NCI-H1092 (cell line): ENCODE measurements at regions not wholly inside any gene's neighbourhood (a gene's known extent, or its start where the extent isn't known, plus 50 kb on each side); places are given as distances from the start of the nearest gene placed in this dataset.

ENCODE experiments used
- DNase-seq: peaks from one replicate; lab custom pipeline; 2025; lab: John Stamatoyannopoulos, UW

DNA sequence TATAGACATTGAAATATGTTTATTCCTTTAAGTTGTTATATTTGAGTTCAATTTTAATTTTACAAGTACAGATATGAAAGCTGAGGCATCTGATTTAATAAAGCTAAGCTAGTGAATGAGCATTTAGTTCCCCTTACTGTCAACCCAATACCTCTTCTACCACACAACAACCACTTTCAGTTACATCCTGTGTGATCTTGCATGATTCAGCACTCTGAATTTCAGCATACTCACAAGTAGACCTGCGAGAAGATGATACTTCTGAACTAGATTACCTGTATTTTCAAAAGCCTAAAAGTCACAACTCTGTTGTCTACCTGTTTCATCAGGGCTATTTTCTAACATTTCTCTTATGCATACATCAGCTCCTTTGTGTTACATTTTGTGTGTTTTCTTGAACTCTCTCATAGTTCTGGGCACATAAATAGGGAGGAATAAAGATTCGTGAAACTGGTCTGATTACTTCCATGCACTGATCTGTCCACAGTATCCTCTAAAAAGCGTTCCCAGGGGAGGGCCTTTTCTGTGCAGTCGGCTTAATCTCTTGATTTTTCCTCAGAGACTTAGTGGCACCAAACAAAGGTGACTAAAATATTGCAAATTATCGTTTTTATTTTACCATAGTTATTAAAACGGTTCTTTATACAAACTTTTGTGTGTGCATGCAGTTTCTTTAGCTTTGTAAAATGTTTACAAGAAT lies 2025.5 kb upstream of the NUDT12 start:
- DNase-seq: no peak

DNA sequence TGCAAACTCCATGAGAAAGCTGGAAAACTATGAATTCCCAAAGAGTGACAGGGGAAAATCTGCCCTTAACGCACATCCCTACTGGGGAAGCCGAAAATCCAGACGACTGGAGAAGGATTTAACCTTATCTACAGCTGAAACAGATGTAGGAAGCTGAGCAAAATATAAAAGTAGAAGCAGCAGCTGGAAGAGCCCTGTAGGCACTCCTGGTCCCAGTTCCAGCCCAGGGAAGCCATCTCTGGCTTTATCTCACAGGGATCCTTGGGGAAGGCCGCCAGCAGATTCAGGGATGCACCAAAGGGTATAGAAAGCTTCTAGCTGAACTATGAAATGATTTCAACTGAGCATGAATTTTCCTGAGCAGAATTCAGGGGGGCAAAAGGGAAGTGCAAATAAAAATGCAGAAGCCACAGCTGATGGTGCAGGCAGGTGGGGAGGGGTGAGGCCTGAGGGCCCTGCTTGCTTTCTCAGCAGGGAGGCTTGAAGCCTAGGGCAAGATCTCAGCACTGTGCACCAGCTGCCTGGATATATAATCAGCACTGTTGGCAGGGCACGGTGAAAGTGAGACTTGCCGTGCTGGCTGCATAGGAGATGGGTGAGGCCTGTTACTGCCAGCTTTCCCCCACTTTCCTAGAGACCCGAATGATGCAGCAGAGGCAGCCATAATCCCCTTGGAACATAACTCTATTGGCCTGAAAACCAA lies 2019.5 kb upstream of the NUDT12 start:
- DNase-seq: no peak

DNA sequence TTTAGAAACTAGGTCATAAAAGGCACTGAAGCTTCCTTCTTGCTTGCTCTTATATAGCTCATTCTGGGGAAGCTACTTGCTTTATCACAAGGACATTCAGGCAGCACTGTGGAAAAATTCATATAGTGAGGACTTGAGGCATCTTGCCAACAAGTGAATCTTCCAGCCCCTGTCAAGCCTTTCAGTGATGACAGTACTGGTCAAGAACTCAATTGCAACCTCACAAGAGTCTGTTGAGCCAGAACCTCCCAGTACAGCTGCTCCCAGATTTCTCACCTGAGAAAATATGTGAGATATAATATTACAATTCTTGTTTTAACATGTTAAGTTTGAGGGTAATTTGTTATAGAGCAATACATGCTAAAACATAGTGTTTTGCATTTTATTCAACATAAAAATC lies 2011.0 kb upstream of the NUDT12 start:
- DNase-seq: no peak

DNA sequence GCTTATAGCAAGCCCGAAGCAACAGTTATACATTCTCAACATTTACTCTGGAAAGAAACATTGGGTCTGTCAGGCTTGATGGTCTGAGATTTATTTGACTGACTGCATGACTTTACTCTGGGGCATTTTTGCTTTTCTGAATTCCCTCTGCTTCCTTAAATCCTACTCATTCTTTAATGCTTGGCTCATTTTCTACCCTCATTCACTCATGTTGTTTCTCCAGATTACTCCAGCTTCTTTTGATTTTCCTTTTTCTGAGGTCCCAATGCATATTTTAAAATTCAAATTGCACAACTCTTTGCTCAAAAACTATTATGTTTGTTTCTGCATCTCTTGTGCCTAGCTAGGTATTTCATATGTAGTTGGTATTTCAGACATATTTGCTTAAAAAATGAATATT lies 2002.9 kb upstream of the NUDT12 start:
- no peak for DNase-seq

DNA sequence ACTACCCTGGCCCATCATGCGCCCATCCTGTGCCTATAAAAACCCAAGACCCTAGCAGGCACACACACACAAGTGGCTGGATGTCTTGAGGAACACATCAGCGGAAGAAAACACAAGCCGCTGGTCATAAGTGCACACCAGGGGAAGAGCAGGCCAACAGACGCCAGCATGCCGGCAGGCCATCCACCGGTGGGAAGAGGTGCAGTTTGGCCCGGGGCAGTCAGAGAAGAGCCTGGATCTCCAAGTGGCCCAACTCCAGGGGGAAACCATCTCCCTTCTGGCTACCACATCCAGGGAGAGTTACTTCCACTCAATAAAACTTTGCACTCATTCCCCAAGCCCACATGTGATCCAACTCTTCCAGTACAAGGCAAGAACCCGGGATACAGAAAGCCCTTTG lies 2001.3 kb upstream of the NUDT12 start:
- no peak for DNase-seq

DNA sequence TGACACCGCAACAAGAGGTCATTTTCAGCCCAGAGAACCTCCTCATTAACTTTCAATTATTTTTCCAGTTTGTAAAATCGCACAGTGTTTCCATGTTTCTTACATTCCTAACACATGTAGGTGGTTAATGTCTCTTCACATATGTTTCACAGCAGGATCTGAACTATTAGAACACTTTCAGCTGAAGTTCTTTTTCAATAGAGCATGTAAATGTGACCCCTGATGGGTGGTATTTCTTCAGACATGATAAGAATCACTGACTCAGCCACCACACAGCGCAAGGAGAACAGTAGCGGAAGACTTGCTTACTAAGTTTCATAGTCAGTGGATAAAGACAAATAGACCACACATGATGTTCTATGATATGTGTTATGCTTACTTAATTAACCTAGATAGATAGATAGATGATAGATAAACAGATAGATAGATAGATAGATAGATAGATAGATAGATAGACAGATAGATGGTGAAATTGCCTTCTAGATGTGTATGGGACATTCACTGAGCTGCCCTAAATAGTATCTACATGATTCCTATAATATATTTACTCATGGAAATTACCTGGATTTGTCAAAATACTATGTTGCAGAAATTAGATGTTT lies 1992.1 kb upstream of the NUDT12 start:
- no peak for DNase-seq

DNA sequence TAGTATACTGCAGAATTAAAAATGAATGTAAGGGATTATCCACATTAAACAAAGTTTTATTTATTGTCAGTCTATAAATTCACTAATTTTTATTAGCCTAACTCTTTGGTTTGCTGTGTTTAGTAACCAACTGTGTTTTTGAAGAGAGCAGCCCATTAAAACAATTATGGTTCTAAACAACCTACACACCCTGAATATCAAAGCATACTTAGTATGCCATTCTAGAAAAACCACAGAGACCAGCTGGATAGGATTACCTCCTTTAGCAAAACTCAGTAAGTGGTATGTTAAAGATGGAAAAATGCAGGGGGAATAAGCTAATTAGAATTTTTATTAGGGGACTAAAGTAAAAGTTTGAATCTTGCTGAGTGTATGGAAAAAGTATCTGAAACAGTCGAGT lies 1981.7 kb upstream of the NUDT12 start:
- DNase-seq: no peak

DNA sequence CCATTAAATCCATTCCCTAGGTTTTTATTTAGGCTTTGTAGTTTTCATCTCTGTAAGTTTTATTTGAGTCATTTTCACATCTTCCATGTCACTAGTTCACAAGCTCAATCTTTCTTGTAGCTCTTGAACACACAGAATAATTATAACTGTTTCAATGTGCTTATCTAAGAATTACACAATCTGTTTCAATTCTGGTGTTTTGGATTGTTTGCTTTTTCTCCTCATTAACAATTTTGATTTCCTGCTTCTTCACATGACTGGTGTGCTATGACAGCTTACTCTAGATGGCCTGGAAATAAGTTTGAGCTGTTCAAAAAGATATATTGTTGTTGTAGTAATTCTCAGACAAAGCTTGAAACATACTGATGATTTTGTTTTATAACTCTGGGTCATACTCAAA lies 1974.1 kb upstream of the NUDT12 start:
- DNase-seq: no peak

DNA sequence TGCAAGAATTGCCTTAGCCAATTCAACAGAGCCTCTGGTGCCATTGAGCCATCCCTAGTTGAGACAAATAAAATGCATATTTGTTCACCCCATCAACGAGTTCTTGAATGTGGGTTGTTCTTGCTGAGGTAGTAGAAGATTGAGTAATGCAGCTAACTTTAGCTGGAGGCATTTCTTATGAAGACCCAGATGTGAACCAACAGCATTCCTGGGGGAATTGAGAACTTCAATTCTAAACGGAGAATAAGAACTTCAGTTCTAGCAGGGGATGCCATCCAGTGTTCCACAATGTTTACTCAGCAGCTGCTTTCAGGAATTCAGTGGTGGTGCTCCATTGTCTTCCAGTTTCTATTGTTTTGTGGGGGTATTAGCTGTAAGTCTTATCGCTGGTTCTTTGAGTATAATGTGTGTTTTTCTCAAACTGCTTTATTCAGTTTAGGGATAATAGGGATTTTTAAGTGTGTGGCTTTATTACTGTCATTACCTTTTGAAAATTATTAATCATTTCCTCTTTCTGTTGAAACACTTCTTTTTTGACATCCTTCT lies 1968.2 kb upstream of the NUDT12 start:
- no peak for DNase-seq

DNA sequence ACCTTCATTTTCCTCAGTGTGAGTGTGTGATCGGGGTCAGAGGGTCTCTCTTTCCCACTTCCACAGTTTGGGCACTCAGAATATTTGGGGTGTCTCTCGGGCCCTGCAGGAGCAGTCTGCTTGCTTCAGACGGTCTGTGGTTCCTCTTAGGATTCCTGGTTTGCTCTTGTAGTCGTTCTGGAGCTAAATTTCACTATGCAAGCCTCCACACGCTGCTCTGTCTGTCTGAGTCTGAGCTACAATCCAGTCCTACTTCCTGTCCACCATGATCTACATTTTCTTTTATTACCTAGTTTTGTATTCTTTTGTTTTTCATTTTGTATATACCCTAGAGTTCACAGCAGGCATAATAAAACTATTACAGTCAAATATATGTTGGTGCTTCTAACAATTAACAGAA lies 1967.3 kb upstream of the NUDT12 start:
- DNase-seq: no peak

DNA sequence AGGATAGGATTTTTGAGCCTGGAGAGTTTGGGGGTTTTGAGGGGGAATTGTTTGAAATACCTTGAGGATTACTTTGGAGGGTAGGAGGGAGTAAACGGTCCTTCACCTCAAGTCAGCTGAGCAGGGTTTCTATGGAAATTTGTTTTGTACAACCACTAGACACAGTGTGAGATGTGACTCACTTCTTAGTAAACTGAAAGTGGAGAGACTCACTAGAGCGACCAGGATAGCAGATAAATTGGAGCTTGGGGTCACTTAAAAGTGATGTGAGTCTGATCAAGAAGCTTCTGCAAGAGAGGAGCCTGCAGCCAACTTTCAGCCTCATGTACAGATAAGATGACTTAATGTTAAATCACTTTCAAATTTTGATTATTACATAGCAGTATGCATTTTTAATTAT lies 1945.9 kb upstream of the NUDT12 start:
- DNase-seq: no peak

DNA sequence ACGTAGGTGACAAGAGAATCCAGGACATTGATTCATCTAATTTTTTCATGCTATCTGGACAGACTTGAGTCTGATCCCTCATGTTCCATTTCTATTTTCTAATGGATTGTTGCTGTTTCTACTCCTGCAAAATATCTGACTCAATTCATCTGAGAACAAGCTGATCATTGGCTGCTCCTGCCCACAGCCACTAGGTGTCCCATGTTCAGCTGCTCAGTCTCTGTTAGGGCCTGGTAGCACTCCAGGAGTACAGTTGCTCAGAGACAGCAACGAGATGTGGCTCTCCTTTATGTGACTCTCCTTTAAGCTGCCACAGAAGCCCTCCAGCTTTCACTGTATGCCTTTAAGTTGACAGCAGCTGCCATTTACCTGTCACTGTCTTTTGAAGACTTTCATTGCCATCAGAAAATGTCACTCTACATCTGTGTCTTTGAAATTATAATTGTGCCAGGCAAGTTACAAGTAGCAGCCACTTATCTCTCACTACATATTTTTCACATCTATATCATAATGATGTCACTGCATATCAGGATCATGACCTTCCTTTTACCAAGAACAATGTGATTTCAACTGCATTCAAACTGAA lies 1944.2 kb upstream of the NUDT12 start:
- no peak for DNase-seq

DNA sequence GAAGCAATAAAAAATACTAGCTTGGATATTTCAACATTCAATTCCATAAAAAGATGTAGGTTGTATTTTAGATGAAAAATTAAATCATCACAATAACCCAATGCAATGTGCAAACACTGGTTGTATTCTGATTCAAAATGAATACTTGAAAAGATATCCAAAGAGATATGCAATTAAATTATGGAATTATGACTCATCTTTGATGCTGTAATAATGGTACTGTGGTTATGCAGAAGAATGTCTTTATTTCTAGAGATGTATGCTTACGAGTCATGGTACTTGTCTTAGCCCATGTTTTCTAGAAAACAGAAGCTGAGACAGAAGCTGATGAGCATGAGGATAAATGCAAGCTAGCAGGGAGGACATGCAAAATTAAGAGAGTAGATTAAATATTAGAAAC lies 1941.4 kb upstream of the NUDT12 start:
- no peak for DNase-seq

DNA sequence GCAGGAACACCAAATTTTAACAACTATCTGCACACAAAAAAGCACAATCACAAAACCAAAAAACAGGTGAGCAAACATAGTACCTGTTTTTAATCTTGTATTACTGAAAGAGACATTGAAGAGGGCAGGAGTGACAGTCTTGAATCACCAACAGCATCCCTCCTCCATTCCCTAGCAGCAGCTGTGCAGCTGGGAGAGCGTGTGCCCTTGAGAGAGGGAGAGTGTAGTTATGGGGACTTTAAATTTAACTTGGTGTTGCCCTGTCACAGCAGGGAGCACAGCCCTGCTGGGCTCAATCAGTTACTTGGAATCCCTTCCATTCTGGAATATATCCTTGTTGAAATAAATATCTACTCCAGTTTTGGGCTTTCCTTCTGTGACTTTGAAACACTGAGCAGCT lies 1938.7 kb upstream of the NUDT12 start:
- no peak for DNase-seq

DNA sequence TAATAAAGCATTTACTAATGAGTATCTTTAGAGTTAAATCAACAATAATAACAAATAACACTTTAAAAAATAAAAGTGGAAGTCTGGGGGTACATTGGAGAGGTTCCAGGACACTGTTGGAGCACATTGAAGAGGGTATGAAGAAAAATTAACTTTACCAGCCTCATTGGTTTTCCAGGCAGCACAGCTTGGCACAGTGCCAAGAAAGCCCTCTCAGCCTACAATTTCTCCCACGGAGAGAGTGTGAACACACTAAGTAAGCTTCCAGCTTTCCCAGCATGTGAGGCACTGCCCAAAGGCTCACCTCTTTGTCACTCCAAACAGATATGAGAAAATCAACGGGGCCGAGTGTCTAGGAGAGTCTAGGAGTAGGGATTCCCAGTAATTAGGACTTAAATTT lies 1912.8 kb upstream of the NUDT12 start:
- no peak for DNase-seq

DNA sequence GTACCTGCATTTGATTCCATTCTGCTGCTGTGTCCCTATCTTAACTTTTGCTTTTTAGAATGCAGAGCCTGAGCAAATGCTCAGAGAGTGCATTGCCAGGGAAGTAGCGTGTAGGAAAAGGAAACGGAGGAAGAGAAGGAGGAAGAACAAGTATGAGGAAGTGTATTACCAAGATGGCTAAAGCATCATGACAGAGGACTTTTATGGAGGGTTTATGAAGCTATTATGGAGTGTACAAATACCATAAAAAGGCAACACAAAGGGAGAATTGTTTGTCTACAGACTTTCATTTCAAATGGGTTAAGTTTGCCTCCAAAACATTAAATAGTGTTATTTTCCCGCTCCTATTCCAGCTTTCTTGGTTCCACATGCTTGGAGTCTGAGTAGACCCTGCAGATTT lies 1899.8 kb upstream of the NUDT12 start:
- DNase-seq: no peak

DNA sequence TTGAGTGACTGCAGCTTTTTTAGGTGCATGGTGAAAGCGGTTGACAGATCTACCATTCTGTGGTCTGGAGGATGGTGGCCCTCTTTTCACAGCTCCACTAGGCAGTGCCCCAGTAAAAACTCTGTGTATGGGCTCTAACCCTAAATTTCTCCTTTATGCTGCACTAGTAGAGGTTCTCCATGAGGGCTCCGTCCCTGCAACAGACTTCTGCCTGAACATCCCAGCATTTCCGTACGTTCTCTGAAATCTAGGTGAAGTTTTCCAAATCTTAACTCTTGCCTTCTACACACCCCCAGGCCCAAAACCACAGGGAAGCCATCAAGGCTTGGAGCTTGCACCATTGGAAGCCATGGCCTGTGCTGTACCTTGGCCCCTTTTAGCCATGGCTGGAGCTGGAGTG lies 1898.1 kb upstream of the NUDT12 start:
- no peak for DNase-seq

DNA sequence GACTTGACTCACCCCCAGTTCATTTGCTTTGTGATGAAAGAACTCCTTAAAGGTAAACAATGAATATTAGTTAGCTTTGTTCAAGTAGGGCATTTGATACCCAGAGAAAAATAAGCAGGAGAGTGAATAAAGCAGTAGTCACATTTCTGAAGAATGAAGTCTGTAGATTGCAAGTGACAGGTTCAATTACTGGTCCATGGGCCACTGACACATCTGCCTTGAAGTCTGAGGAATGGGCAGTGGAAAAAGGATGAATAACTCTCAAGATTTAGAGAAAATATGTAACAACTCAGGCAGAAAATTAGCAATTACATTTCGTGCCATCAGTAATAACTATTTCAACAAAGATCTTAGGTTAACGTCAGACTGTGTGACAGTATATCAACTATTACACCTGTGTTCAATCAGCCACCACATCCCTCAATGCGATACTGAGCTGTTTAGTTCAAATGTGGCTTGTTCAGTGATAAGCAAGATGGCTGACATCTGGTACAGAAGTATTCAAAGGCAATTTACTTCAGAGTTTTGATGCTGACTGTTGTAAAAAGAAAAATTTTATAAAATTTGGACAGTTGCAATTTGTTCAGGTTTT lies 1890.7 kb upstream of the NUDT12 start:
- DNase-seq: no peak

DNA sequence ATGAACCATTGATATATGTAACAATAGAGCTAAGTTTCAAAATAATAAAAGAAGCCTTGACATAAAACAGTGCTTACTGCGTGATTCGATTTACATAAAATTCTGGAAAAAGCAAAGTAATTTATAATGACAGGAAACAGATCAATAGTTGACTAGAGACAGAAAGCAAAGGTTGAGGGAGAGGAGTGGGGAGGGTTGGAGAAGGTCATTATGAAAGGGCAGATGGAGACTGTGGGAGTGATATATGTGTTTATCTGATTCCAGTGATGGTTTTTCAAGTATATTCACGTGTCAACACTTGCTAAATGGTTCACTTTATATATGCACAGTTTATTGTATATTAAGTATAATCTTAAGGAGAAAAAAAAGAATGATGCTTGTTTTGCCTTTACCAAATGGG lies 1885.7 kb upstream of the NUDT12 start:
- no peak for DNase-seq

DNA sequence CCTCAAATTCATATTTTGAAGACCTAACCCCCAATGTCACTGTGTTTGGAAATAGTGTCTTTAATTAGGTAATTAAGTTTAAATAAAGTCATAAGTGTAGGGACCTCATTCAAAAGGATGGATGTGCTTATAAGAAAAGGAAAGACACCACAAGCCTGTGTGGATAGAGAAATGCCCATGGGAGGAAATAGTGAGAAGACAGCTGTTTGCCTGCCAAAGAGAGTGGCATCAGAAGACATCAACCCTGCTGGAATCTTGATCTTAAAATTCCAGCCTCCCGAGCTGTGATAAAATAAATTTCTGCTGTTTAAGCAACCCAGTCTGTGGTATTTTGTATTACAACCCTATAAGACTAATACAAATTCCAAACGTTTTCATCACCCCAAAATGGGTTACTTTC lies 1867.9 kb upstream of the NUDT12 start:
- no peak for DNase-seq

DNA sequence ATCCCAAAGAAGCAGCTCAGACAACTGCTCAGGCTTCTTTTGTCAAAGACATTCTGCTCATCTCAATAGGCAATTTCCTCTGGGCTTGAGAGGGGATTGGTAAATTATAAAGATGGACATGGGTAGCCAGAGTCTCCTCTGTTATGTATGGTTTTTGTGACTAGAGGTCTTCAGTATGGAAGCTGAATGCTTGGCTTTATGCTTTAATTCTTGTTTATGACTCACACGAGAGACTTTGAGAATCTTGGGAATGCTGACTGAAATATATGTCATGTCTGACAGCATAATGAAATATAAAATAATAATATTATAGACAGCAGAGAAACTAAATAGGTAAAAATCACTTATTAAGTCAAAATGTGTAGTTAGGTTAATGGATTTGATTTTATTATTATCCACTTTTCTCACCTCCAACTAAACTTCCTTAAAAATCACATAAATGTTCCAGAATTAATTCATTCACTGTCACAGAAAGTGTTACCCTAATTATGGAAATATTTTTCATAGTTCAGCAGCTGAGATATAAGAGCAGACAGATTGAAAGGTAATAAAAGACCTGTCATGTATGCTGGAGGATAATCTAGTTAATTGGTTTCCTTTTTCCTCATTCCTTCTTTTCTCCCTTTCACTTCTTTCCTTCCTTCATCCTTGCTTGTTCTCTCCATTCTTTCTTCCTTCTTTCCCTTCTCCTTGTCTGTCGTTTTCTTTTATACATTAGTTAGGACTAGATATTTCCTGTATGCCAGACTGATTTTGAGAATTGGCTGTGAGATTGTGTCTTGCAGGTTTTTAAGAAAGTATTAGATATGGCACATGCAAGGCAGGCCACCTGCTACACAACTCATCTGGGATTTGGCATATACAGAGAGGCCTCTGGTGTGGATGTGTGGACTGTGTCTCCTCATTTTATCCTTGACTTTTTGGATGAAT lies 1866.1 kb upstream of the NUDT12 start:
- no peak for DNase-seq
